Immature natural killer cell (primary cell): ENCODE measurements at regions not wholly inside any gene's neighbourhood (a gene's known extent, or its start where the extent isn't known, plus 50 kb on each side); places are given as distances from the start of the nearest gene placed in this dataset.

Experiments used
- DNase-seq, 3 donors: peaks; one replicate each; pipeline ENCODE4 v3.0.0; 2022; ENCODE audit warnings: mixed read lengths in 1 of 3
- H3K27ac Mint-ChIP-seq, 6 donors: one replicate each; pipeline ENCODE4 v1.8.0; 2020; ENCODE audit warnings: mixed read lengths in 6 of 6, mild to moderate bottlenecking in 5 of 6, inconsistent platforms in 4 of 6, moderate library complexity in 3 of 6
- H3K27me3 Mint-ChIP-seq, 3 donors: one replicate each; pipeline ENCODE4 v1.8.0; 2020 to 2021; ENCODE audit warnings: low read depth in 3 of 3, mild to moderate bottlenecking in 3 of 3, mixed read lengths in 3 of 3, moderate library complexity in 3 of 3, inconsistent platforms in 1 of 3
- H3K36me3 Mint-ChIP-seq, 3 donors: one replicate each; pipeline ENCODE4 v1.8.0; 2020; ENCODE audit warnings: mixed read lengths in 3 of 3, inconsistent platforms in 2 of 3, mild to moderate bottlenecking in 2 of 3
- H3K4me1 Mint-ChIP-seq, 2 donors: one replicate each; pipeline ENCODE4 v1.8.0; 2020; ENCODE audit warnings: inconsistent platforms in 2 of 2, mild to moderate bottlenecking in 2 of 2, mixed read lengths in 2 of 2, moderate library complexity in 1 of 2
- H3K4me3 Mint-ChIP-seq, 5 donors: one replicate each; pipeline ENCODE4 v1.8.0; 2020; ENCODE audit warnings: mild to moderate bottlenecking in 5 of 5, mixed read lengths in 5 of 5, inconsistent platforms in 3 of 5, moderate library complexity in 3 of 5
- H3K9me3 Mint-ChIP-seq, 6 donors: one replicate each; pipeline ENCODE4 v1.8.0; 2020; ENCODE audit warnings: mild to moderate bottlenecking in 6 of 6, mixed read lengths in 6 of 6, inconsistent platforms in 4 of 6, moderate library complexity in 3 of 6

- H3K4me1 Mint-ChIP-seq: peaks cover 5 to 19% of the 10 kb centered on the region in 2 donors
- H3K36me3 Mint-ChIP-seq: no peaks in the 10 kb centered on the region
- H3K9me3 Mint-ChIP-seq: no peaks in the 10 kb centered on the region
- peak in 1 of 3 donors; percentile 7 for DNase-seq
- no peak overlapping the region for H3K4me3 Mint-ChIP-seq
- no peak overlapping the region for H3K27ac Mint-ChIP-seq
- H3K27me3 Mint-ChIP-seq: peaks cover 0 to 4% (median 0%) of the 10 kb centered on the region in 3 donors
These were observed 195.3 kb downstream of the BRD1 start for GRCh38 chr22:49632199-49633009.

DNA sequence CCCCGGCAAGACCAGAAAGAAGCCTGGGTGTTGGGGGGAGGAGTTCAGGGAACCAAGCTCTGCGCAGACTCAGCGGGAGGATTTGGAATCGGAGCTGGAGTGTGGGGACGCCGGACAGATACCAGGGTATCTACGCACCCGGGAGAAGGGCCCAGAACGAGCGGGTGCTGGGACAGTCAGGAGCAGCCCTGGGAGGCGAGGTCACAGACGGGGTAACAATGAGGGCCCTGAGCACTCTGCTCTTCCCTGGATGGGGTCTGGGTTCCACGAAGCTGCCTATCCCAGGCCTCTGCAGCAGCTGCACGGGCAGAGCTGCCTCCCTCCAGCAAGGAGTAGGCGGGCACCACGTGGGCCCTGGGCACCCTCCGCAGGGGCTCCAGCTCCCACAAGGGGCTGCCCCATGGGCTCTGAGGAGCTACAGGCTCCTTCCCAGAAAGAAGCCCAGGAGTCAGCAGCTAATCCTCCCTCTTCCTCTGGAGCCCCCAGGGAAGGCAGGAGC lies 197.2 kb downstream of the BRD1 start:
- peaks cover 7 to 19% of the 10 kb centered on the region in 2 donors for H3K4me1 Mint-ChIP-seq
- peaks cover 0 to 2% (median 0%) of the 10 kb centered on the region in 3 donors for H3K27me3 Mint-ChIP-seq
- peaks cover 0 to under 1% (median 0%) of the 10 kb centered on the region in 3 donors for H3K36me3 Mint-ChIP-seq
- H3K27ac Mint-ChIP-seq: no peak overlapping the region
- DNase-seq: no peak
- no peak overlapping the region for H3K4me3 Mint-ChIP-seq
- no peaks in the 10 kb centered on the region for H3K9me3 Mint-ChIP-seq

DNA sequence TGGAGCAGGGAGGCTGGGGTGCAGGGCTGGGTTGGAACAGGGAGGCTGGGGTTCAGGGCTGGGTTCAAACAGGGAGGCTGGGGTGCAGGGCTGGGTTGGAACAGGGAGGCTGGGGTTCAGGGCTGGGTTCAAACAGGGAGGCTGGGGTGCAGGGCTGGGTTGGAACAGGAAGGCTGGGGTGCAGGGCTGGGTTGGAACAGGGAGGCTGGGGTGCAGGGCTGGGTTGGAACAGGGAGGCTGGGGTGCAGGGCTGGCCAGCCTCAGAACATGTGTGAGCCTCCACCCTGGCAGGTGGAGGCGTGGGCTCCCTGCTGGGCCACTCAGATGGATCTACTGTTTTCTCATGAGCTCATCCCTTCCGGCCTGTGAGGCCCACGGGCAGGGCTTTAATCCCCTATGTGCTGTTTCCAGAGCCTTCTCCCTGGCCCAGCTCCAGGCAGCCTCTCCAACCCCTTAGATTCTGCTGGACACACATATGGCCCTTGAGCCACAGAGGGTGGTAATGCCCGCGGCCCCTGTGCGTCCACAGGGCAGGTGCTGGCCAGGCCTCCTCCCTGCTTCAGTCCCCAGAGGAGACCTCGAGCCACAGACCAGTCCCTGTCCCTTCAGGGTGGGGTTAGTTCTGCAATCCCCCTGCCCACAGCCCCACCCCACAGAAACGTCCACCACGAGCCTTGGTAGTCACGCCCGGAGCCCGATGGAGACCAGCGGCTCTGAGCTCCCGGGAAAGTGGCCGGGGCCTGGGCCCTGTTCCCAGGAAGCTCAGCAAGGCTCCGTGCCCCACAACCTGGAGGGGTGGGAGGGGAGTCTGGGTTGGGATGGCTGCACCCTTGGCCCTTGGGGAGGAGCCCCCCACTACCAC lies 197.9 kb downstream of the BRD1 start:
- DNase-seq: no peak
- H3K4me1 Mint-ChIP-seq: peaks cover 12 to 25% of the 10 kb centered on the region in 2 donors
- H3K27ac Mint-ChIP-seq: peak overlapping the region in 1 of 6 donors; percentile 49
- H3K4me3 Mint-ChIP-seq: no peak overlapping the region
- peaks cover 0 to 2% (median 0%) of the 10 kb centered on the region in 3 donors for H3K27me3 Mint-ChIP-seq
- no peaks in the 10 kb centered on the region for H3K9me3 Mint-ChIP-seq
- peaks cover 0 to 4% (median 0%) of the 10 kb centered on the region in 3 donors for H3K36me3 Mint-ChIP-seq

GRCh38 chr22:49629261-49629570 lies 198.5 kb downstream of the BRD1 start:
- Mint-ChIP-seq H3K4me3 (no peak overlapping the region), H3K4me1 (peaks cover 9 to 21% of the 10 kb centered on the region in 2 donors), H3K27ac (peak overlapping the region in 1 of 6 donors; percentile 19), H3K9me3 (no peaks in the 10 kb centered on the region), H3K27me3 (peaks cover 0 to 2% (median 0%) of the 10 kb centered on the region in 3 donors), H3K36me3 (peaks cover 0 to 4% (median 0%) of the 10 kb centered on the region in 3 donors)
- DNase-seq: no peak

DNA sequence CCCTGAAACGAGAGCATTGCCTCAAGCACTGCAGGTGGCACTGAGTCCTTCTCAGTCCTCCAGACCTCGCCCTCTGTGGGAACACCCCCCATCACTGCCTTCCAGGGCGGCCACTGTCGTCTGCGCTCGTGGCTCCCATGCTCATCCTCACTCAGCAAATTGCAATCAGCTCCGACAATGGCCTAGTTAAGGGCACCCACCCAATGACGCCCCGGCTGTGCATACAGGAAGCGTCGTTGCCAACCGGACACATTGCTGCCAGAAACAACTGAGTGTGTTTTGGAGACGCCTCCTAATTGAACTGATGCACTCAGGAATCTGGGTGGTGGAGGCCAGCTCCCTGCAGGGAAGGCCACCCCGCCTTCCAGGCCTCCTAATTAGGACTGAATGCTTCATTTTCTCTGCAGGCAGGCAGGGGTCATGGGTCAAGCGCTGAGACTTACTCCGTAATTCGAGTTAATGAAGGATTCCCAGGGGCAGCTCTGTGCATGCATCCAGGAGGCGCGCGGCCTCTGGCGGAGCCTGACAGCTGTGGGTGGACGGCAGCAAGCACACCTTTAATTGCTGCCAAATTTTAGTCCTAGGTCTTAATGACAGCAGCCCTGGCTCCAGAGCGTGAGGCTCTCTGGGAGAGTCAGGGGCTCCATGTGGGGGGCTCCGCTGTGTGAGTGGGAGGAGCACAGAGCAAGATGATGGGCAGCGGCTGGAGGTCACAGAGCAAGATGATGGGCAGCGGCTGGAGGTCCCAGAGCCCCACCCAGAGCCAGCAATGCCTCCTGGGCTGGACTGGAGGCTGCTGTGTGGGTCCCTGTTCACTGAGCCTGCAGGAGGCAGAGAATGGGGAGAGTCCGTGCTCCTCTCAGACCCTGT lies 199.0 kb downstream of the BRD1 start:
- Mint-ChIP-seq H3K9me3 (no peaks in the 10 kb centered on the region), H3K4me3 (no peak overlapping the region), H3K36me3 (peaks cover 0 to 4% (median 0%) of the 10 kb centered on the region in 3 donors), H3K27me3 (peaks cover 0 to 2% (median 0%) of the 10 kb centered on the region in 3 donors), H3K27ac (no peak overlapping the region), H3K4me1 (peaks cover 9 to 19% of the 10 kb centered on the region in 2 donors)
- no peak for DNase-seq

DNA sequence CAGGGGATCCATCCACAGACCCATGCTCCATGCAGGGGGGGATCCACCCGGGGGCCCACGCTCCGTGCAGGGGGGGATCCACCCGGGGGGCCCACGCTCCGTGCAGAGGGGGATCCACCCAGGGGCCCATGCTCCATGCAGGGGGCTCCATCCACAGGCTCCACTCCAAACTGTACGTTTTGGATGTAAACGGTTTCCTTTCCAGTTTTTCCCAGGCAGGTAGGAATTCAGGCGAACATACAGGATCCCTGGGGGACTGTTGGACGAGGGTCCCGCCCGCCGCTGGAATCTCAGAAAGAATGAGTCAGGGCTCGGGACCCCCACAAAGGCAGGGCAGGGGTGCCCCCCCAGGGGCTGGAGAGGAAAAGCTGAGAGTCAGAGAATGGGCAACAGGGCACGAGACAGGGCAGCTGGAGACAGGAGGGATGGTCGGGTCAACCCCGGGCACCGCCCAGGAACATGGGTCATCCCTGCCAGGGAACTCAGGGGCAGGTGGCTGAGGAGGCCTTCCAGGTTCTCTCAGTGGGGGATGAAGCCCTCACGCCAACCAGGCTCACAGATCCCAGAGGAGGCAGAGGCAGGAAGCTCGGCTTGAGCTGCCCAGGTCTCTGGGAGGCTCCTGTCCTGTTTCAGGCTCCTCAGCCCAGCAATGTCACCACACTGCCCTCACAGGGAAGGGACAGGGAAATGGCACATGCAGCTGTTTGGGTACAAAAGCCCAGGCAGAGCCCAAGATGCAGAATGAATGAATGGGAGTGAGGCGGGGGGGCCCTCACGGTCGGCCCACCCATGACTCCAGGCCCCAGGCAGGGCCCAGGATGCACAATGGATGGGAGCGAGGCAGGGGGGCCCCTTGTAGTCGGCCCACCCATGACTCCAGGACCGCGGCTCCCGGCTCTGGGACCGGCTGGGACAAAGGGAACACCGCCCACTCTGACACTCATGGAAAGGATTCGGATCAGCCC lies 200.2 kb downstream of the BRD1 start:
- Mint-ChIP-seq H3K27me3 (peaks cover 0 to 4% (median 0%) of the 10 kb centered on the region in 3 donors), H3K36me3 (peaks cover 0 to 4% (median 0%) of the 10 kb centered on the region in 3 donors), H3K9me3 (no peaks in the 10 kb centered on the region), H3K27ac (no peak overlapping the region), H3K4me1 (peaks cover 9 to 17% of the 10 kb centered on the region in 2 donors), H3K4me3 (no peak overlapping the region)
- no peak for DNase-seq

- Mint-ChIP-seq H3K9me3 (no peaks in the 10 kb centered on the region), H3K27me3 (peaks cover 0 to 4% (median 0%) of the 10 kb centered on the region in 3 donors), H3K4me1 (peaks cover 9 to 16% of the 10 kb centered on the region in 2 donors), H3K36me3 (peaks cover 0 to 4% (median 0%) of the 10 kb centered on the region in 3 donors), H3K27ac (no peak overlapping the region), H3K4me3 (no peak overlapping the region)
- no peak for DNase-seq
These were observed 201.1 kb downstream of the BRD1 start for GRCh38 chr22:49626361-49627216.

GRCh38 chr22:49624421-49625177 lies 203.1 kb downstream of the BRD1 start:
- H3K27ac Mint-ChIP-seq: peak overlapping the region in 1 of 6 donors; percentile 78
- peaks cover 0 to 2% (median 0%) of the 10 kb centered on the region in 3 donors for H3K27me3 Mint-ChIP-seq
- no peak overlapping the region for H3K4me3 Mint-ChIP-seq
- H3K36me3 Mint-ChIP-seq: peaks cover 0 to 4% (median 0%) of the 10 kb centered on the region in 3 donors
- H3K9me3 Mint-ChIP-seq: no peaks in the 10 kb centered on the region
- no peak for DNase-seq
- peaks cover 9 to 11% of the 10 kb centered on the region in 2 donors for H3K4me1 Mint-ChIP-seq

DNA sequence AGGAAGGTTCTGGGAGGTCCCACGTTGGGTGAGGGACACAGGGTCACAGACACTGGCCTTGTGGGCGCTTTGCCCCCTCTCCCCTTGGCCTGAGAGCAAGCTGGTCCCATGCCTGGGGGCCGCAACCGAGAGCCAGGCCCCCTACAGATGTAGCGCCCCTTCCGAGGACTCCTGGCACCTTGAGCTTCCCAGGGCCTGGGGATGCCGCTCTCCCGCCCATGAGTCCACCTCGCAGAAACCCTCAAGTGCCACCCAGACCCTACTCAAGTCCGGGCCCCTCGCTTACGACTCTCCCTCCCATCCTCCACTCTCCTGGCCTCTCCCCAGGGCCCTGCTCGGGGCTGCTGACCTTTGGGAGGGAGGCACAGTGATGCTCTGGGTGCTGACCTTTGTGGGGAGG lies 204.0 kb downstream of the BRD1 start:
- DNase-seq: no peak
- Mint-ChIP-seq H3K36me3 (peaks cover 0 to 4% (median 0%) of the 10 kb centered on the region in 3 donors), H3K27ac (no peak overlapping the region), H3K27me3 (peaks cover 1 to 2% (median 2%) of the 10 kb centered on the region in 3 donors), H3K4me3 (no peak overlapping the region), H3K9me3 (no peaks in the 10 kb centered on the region), H3K4me1 (peaks cover 13 to 14% of the 10 kb centered on the region in 2 donors)

DNA sequence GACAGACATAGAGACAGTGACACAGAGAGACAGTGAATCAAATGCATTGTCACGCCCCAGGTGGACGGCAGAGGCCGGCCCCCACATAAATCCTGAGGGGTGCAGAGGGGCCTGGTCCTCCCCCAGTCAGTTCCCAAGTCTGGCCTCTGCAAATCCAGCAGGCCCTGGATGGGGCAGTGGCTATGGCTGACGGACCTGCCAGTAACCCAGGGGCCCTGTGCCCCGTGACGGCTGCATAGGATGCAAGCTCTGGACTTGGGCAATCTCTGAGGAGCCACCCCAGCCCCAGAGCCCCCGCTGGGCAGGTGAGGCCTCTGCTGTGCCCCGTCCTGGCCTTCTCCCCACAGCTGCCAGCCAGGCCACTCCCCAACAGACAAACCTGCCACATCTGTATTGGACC lies 204.5 kb downstream of the BRD1 start:
- H3K36me3 Mint-ChIP-seq: peaks cover 0 to 4% (median 0%) of the 10 kb centered on the region in 3 donors
- H3K27ac Mint-ChIP-seq: no peak overlapping the region
- no peaks in the 10 kb centered on the region for H3K9me3 Mint-ChIP-seq
- H3K4me1 Mint-ChIP-seq: peaks cover 12 to 16% of the 10 kb centered on the region in 2 donors
- no peak for DNase-seq
- peaks cover 1 to 2% (median 2%) of the 10 kb centered on the region in 3 donors for H3K27me3 Mint-ChIP-seq
- no peak overlapping the region for H3K4me3 Mint-ChIP-seq
